ENCODE measurements at regions not wholly inside any gene's neighbourhood (a gene's known extent, or its start where the extent isn't known, plus 50 kb on each side); places are given as distances from the start of the nearest gene placed in this dataset.

- H2AFZ ChIP-seq (ENCODE audit: low read length), result no peak overlapping the region
- H3K79me2 ChIP-seq (ENCODE audit: insufficient read depth, low read length), result no peaks in the 10 kb centered on the region
- no peaks in the 10 kb centered on the region for H3K9me3 ChIP-seq (ENCODE audit: insufficient read depth, low read depth, low read length)
- H3K9ac ChIP-seq (ENCODE audit: low read depth, low read length, poor library complexity, severe bottlenecking), result no peak overlapping the region
- no peak overlapping the region for H3K4me3 ChIP-seq (ENCODE audit: low read length, poor library complexity, severe bottlenecking)
- TF ChIP-seq CTCF (conservative IDR thresholded peaks at IDR 0.05; ENCODE audit: low read length) (no peak), EZH2phosphoT487 (IDR thresholded peaks at IDR 0.05; ENCODE audit: borderline replicate concordance) (no peak)
- no peak overlapping the region for H3K4me2 ChIP-seq (ENCODE audit: low read depth, low read length, poor library complexity, severe bottlenecking)
- no peaks in the 10 kb centered on the region for H4K20me1 ChIP-seq (ENCODE audit: insufficient read depth, low read length, poor library complexity, severe bottlenecking)
- H3K4me1 ChIP-seq (ENCODE audit: insufficient read depth, low read length, poor library complexity, severe bottlenecking), result peaks cover under 1% of the 10 kb centered on the region
- no peaks in the 10 kb centered on the region for H3K9me2 ChIP-seq (replicated peaks; ENCODE audit: low read depth, low read length)
- no peaks in the 10 kb centered on the region for H3K27me3 ChIP-seq (ENCODE audit: insufficient read depth, low read length, poor library complexity, severe bottlenecking)
- no peaks in the 10 kb centered on the region for H3K36me3 ChIP-seq (ENCODE audit: insufficient read depth, low read length)
- no peaks in the 10 kb centered on the region for H3F3A ChIP-seq (ENCODE audit: low read depth)
Measured at GRCh38 chr3:6737630-6738029, 123.3 kb upstream of the GRM7 start.

GRCh38 chr3:6739288-6739687, 121.6 kb upstream of the GRM7 start:
- Histone ChIP-seq H3K4me3 (ENCODE audit: low read length, poor library complexity, severe bottlenecking) (no peak overlapping the region), H3K4me2 (ENCODE audit: low read depth, low read length, poor library complexity, severe bottlenecking) (no peak overlapping the region), H3K79me2 (ENCODE audit: insufficient read depth, low read length) (no peaks in the 10 kb centered on the region), H3K9me3 (ENCODE audit: insufficient read depth, low read depth, low read length) (no peaks in the 10 kb centered on the region), H3K27me3 (ENCODE audit: insufficient read depth, low read length, poor library complexity, severe bottlenecking) (no peaks in the 10 kb centered on the region), H3F3A (ENCODE audit: low read depth) (no peaks in the 10 kb centered on the region), H4K20me1 (ENCODE audit: insufficient read depth, low read length, poor library complexity, severe bottlenecking) (no peaks in the 10 kb centered on the region), H3K9ac (ENCODE audit: low read depth, low read length, poor library complexity, severe bottlenecking) (no peak overlapping the region), H3K4me1 (ENCODE audit: insufficient read depth, low read length, poor library complexity, severe bottlenecking) (peaks cover 7% of the 10 kb centered on the region), H3K9me2 (replicated peaks; ENCODE audit: low read depth, low read length) (no peaks in the 10 kb centered on the region), H2AFZ (ENCODE audit: low read length) (no peak overlapping the region), H3K36me3 (ENCODE audit: insufficient read depth, low read length) (no peaks in the 10 kb centered on the region)
- TF ChIP-seq CTCF (conservative IDR thresholded peaks at IDR 0.05; ENCODE audit: low read length) (no peak), EZH2phosphoT487 (IDR thresholded peaks at IDR 0.05; ENCODE audit: borderline replicate concordance) (no peak)

- H3K4me2 ChIP-seq (ENCODE audit: low read depth, low read length, poor library complexity, severe bottlenecking), result no peak overlapping the region
- H3K9me2 ChIP-seq (replicated peaks; ENCODE audit: low read depth, low read length), result no peaks in the 10 kb centered on the region
- H2AFZ ChIP-seq (ENCODE audit: low read length), result no peak overlapping the region
- H3F3A ChIP-seq (ENCODE audit: low read depth), result no peaks in the 10 kb centered on the region
- TF ChIP-seq CTCF (conservative IDR thresholded peaks at IDR 0.05; ENCODE audit: low read length) (no peak), EZH2phosphoT487 (IDR thresholded peaks at IDR 0.05; ENCODE audit: borderline replicate concordance) (no peak)
- H4K20me1 ChIP-seq (ENCODE audit: insufficient read depth, low read length, poor library complexity, severe bottlenecking), result no peaks in the 10 kb centered on the region
- no peaks in the 10 kb centered on the region for H3K27me3 ChIP-seq (ENCODE audit: insufficient read depth, low read length, poor library complexity, severe bottlenecking)
- H3K36me3 ChIP-seq (ENCODE audit: insufficient read depth, low read length), result no peaks in the 10 kb centered on the region
- H3K9ac ChIP-seq (ENCODE audit: low read depth, low read length, poor library complexity, severe bottlenecking), result no peak overlapping the region
- H3K4me3 ChIP-seq (ENCODE audit: low read length, poor library complexity, severe bottlenecking), result no peak overlapping the region
- no peaks in the 10 kb centered on the region for H3K9me3 ChIP-seq (ENCODE audit: insufficient read depth, low read depth, low read length)
- H3K79me2 ChIP-seq (ENCODE audit: insufficient read depth, low read length), result no peaks in the 10 kb centered on the region
- H3K4me1 ChIP-seq (ENCODE audit: insufficient read depth, low read length, poor library complexity, severe bottlenecking), result peaks cover 7% of the 10 kb centered on the region
Measured at GRCh38 chr3:6743067-6743720, 117.7 kb upstream of the GRM7 start.

Data from Loucy (cell line).